HL-60 (cell line): ENCODE measurements at regions not wholly inside any gene's neighbourhood (a gene's known extent, or its start where the extent isn't known, plus 50 kb on each side); places are given as distances from the start of the nearest gene placed in this dataset.

Experiments
- DNase-seq, 2 experiments: peaks; one replicate each; pipeline ENCODE4 v3.0.0-alpha.2; 2010 to 2020; ENCODE audit warnings: low read depth in 1 of 2, low spot score in 1 of 2
- H3K27ac ChIP-seq: fragments of 250-450 bp; sonication (Bioruptor Pico); replicated peaks from 2 replicates; pipeline ENCODE4 v1.5.1; 2020; ENCODE audit warnings: mild to moderate bottlenecking, moderate library complexity
- H3K27me3 ChIP-seq: fragments of 250-450 bp; sonication (Bioruptor Pico); 2 replicates; pipeline ENCODE4 v1.5.1; 2021; ENCODE audit warnings: mild to moderate bottlenecking, moderate library complexity; ENCODE audit not compliant: insufficient read depth, poor library complexity, severe bottlenecking
- H3K4me3 ChIP-seq: replicated peaks from 2 replicates; pipeline ENCODE4 v1.5.1; 2011; ENCODE audit warnings: mild to moderate bottlenecking, control low read depth, low read length; ENCODE audit not compliant: insufficient read depth
- GABPA ChIP-seq: IDR thresholded peaks from 2 replicates; pipeline ENCODE4 v1.6.1; 2012; ENCODE audit warnings: low read depth
- POLR2AphosphoS5 ChIP-seq: IDR thresholded peaks from 2 replicates; pipeline ENCODE4 v1.6.1; 2012; ENCODE audit warnings: low read depth
- SPI1 ChIP-seq: IDR thresholded peaks from 2 replicates; pipeline ENCODE4 v1.6.1; 2012; ENCODE audit warnings: low read depth, mild to moderate bottlenecking, borderline replicate concordance
- TF ChIP-seq, protein P1 (sequence below): IDR thresholded peaks from one replicate; pipeline ENCODE4 v1.5.1; 2011; ENCODE audit warnings: low read length, control low read depth, inconsistent platforms; ENCODE audit not compliant: insufficient read depth
- TF ChIP-seq, protein P2 (sequence below): IDR thresholded peaks from 2 replicates; pipeline ENCODE4 v1.6.1; 2012; ENCODE audit warnings: low read depth; ENCODE audit not compliant: insufficient replicate concordance

DNA sequence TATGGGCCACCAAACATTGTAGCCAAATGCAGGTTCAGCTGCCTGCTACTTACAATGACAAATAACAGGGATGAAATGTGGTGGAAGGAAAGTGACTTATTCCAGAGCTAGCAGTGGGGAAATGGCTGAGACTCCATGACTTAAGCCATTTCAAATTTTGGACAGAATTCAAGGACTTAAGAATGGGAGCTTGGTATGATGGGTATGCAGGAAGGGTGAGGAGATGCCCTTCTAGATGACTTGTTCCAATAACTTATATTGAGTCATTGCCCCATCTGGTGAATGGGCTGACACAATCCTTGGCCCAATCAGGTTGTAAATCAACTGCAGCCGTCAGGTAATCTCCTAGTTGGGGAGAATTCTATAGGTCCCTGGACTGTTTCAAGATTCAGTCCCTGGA, 230.7 kb upstream of the SGCD start:
- no peak overlapping the region for H3K27ac ChIP-seq
- DNase-seq: no peak
- H3K4me3 ChIP-seq: no peak overlapping the region
- H3K27me3 ChIP-seq: no peaks in the 10 kb centered on the region
- TF ChIP-seq, protein P1, sequence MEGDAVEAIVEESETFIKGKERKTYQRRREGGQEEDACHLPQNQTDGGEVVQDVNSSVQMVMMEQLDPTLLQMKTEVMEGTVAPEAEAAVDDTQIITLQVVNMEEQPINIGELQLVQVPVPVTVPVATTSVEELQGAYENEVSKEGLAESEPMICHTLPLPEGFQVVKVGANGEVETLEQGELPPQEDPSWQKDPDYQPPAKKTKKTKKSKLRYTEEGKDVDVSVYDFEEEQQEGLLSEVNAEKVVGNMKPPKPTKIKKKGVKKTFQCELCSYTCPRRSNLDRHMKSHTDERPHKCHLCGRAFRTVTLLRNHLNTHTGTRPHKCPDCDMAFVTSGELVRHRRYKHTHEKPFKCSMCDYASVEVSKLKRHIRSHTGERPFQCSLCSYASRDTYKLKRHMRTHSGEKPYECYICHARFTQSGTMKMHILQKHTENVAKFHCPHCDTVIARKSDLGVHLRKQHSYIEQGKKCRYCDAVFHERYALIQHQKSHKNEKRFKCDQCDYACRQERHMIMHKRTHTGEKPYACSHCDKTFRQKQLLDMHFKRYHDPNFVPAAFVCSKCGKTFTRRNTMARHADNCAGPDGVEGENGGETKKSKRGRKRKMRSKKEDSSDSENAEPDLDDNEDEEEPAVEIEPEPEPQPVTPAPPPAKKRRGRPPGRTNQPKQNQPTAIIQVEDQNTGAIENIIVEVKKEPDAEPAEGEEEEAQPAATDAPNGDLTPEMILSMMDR: no peak
- no peak for TF ChIP-seq SPI1
- no peak for TF ChIP-seq GABPA
- TF ChIP-seq, protein P2, sequence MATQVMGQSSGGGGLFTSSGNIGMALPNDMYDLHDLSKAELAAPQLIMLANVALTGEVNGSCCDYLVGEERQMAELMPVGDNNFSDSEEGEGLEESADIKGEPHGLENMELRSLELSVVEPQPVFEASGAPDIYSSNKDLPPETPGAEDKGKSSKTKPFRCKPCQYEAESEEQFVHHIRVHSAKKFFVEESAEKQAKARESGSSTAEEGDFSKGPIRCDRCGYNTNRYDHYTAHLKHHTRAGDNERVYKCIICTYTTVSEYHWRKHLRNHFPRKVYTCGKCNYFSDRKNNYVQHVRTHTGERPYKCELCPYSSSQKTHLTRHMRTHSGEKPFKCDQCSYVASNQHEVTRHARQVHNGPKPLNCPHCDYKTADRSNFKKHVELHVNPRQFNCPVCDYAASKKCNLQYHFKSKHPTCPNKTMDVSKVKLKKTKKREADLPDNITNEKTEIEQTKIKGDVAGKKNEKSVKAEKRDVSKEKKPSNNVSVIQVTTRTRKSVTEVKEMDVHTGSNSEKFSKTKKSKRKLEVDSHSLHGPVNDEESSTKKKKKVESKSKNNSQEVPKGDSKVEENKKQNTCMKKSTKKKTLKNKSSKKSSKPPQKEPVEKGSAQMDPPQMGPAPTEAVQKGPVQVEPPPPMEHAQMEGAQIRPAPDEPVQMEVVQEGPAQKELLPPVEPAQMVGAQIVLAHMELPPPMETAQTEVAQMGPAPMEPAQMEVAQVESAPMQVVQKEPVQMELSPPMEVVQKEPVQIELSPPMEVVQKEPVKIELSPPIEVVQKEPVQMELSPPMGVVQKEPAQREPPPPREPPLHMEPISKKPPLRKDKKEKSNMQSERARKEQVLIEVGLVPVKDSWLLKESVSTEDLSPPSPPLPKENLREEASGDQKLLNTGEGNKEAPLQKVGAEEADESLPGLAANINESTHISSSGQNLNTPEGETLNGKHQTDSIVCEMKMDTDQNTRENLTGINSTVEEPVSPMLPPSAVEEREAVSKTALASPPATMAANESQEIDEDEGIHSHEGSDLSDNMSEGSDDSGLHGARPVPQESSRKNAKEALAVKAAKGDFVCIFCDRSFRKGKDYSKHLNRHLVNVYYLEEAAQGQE: no peak
- no peak for TF ChIP-seq POLR2AphosphoS5

DNA sequence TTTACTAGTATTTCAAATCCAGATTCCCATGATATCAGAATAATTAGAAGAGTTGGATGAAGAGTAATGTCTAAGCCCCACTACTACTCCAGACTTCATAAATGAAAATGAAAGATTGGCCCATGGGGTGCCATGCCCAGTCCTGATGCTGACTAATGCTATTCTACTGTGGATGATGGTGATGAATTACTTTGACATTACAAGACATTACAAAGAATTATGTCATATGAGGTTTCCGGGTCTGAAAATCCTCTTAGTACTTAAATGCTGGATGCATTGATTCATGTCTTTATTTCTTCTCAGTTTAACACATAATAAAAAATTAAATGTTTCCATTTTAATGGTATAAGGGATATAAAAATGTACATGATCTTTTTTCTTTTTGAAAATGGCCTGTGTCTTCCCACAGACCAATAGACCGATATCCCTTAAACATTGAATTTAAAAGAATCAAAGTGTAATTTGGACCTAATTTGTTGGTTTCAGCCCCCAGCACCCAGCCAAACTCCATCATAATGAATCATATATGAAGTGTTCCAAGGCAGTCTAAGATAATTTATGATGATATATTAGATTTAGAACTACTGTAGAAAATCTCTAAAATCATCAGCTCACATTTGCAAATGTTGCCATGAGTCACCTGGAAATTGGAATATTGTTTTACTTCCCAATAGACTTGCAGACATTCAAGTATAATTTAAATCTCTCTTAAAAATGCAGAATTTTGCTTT, 223.6 kb upstream of the SGCD start:
- H3K27ac ChIP-seq: no peak overlapping the region
- no peak for DNase-seq

DNA sequence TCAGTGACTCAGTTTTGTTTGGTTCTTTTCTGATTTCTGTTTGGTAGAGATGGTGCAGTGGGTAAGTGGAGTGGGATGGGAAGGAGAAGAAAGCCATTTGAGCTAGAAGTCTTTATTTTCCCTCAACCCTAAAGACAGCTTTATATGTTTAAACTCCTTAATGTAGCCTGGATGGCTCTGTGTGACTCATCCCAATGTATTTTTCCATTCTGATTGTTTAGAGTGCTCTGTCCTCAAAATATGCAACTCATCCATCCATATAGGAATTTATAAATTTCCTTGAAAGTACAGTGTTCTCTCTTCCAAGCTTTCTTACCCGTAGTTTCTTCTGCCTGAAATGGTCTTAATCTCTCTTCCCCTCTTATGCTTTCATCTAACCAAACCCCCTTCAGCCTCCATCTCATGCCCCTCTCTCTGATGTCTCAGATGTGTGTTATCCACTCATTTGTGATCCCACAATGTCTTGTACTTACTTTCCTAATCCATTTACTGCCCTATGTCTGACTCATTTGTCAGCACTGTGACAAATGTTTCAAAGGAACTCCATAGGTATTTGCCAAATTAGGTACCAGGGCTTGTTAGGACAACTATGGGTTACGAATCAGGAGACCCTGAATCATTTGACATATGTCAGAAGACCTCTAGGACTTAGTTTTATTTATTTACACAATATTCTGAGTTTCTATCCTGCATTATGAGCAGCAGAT, 217.5 kb upstream of the SGCD start:
- Histone ChIP-seq H3K27ac (no peak overlapping the region), H3K4me3 (no peak overlapping the region), H3K27me3 (peaks cover 11% of the 10 kb centered on the region)
- DNase-seq: no peak
- TF ChIP-seq, protein P2: no peak
- TF ChIP-seq GABPA: no peak
- TF ChIP-seq, protein P1: no peak
- TF ChIP-seq SPI1: no peak
- TF ChIP-seq POLR2AphosphoS5: no peak

More for the DNA sequence above, 223.6 kb upstream of the SGCD start:
- no peak overlapping the region for H3K4me3 ChIP-seq
- no peak for TF ChIP-seq POLR2AphosphoS5
- no peak for TF ChIP-seq GABPA
- TF ChIP-seq, protein P2: no peak
- TF ChIP-seq, protein P1: no peak
- TF ChIP-seq SPI1: no peak
- peaks cover 9% of the 10 kb centered on the region for H3K27me3 ChIP-seq
